GM12892 (cell line): ENCODE measurements at regions not wholly inside any gene's neighbourhood (a gene's known extent, or its start where the extent isn't known, plus 50 kb on each side); places are given as distances from the start of the nearest gene placed in this dataset.

Source experiments
- POLR2A ChIP-seq: IDR thresholded peaks from 2 replicates; pipeline ENCODE4 v1.6.1; 2011; ENCODE audit warnings: low read depth, low read length, control low read depth
- POLR2AphosphoS5 ChIP-seq: IDR thresholded peaks from 2 replicates; pipeline ENCODE4 v1.6.1; 2011; ENCODE audit warnings: low read depth, low read length, control low read depth
- TAF1 ChIP-seq: IDR thresholded peaks from 2 replicates; pipeline ENCODE4 v1.6.1; 2011; ENCODE audit warnings: low read depth, mild to moderate bottlenecking, control low read depth, low read length, borderline replicate concordance

DNA sequence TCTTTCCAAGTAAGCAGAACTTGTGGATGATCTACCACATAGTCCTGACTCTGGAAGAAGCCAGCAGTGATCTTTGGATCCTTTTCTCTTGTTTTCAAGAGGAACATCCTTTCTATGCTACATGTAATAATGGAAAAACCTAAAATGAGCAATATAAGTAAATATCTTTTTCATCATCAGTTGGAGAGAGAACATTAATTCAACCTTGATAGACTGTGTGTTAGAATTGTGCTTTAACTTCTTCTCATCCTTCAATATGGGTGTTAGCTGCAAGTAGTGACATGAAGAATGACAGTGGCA lies 65.6 kb upstream of the IFNGR1 start:
- TF ChIP-seq TAF1 (no peak), POLR2A (no peak), POLR2AphosphoS5 (no peak)
